ENCODE measurements at regions not wholly inside any gene's neighbourhood (a gene's known extent, or its start where the extent isn't known, plus 50 kb on each side); places are given as distances from the start of the nearest gene placed in this dataset.

DNA sequence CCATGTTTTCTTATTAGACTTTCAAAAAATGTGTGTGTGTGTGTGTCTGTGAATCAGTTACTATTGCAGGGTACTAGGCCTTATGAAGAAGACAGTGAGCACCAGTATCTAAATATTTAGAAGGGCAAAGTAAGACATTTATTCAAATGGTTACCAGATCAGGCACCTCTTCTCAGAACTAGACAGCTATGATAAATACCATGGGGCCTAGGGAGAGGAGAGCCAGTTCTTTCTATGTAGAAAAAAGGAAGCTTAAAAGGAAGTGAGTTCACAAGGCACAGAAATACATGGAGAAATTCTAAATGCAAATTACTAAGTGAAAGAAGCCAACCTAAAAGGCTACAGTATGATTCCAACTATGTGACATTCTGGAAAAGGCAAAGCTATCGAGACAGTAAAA lies 261.3 kb downstream of the SOX11 start:
- Histone ChIP-seq H3K9ac (ENCODE audit: extremely low read depth, insufficient read length, low read length) (no peak overlapping the region), H4K8ac (replicated peaks; ENCODE audit: insufficient read length, low read depth, low read length) (no peak overlapping the region), H2AFZ (ENCODE audit: low read length) (no peak overlapping the region), H3K4me2 (ENCODE audit: insufficient read depth, insufficient read length, low read length) (no peak overlapping the region), H2BK5ac (ENCODE audit: insufficient read length, low read length) (no peak overlapping the region), H3K18ac (ENCODE audit: insufficient read length, low read depth, low read length) (no peak overlapping the region), H3K27ac (ENCODE audit: insufficient read length, low read depth, low read length) (no peak overlapping the region), H3K14ac (ENCODE audit: insufficient read depth, low read length) (no peak overlapping the region), H3K27me3 (ENCODE audit: insufficient read depth, low read length) (no peaks in the 10 kb centered on the region), H2BK120ac (ENCODE audit: low read depth, low read length, poor library complexity, severe bottlenecking) (no peak overlapping the region), H4K5ac (ENCODE audit: insufficient read length, low read depth, low read length) (no peak overlapping the region), H2BK12ac (ENCODE audit: insufficient read length, low read depth, low read length) (no peak overlapping the region), H2BK15ac (ENCODE audit: low read depth, low read length) (no peak overlapping the region), H3K9me3 (ENCODE audit: control insufficient read depth, low read depth, low read length) (no peaks in the 10 kb centered on the region), H3K23me2 (ENCODE audit: insufficient read length, low read depth, low read length, poor library complexity, severe bottlenecking) (no peaks in the 10 kb centered on the region), H4K20me1 (ENCODE audit: control insufficient read depth, insufficient read depth, insufficient read length) (no peaks in the 10 kb centered on the region), H4K91ac (ENCODE audit: insufficient read length, low read depth, low read length) (no peak overlapping the region), H2AK5ac (ENCODE audit: insufficient read length, low read length) (no peak overlapping the region), H2BK20ac (ENCODE audit: low read depth, low read length, poor library complexity, severe bottlenecking) (no peak overlapping the region), H3K4ac (ENCODE audit: low read depth, low read length) (no peak overlapping the region), H3K79me2 (ENCODE audit: insufficient read depth, low read length) (no peaks in the 10 kb centered on the region), H3K56ac (ENCODE audit: insufficient read length, low read depth, low read length) (no peak overlapping the region), H3T11ph (ENCODE audit: low read length) (no peak overlapping the region), H3K4me1 (ENCODE audit: insufficient read depth, low read length) (no peaks in the 10 kb centered on the region), H3K23ac (ENCODE audit: insufficient read length, low read depth, low read length) (no peak overlapping the region), H3K79me1 (ENCODE audit: insufficient read depth, low read depth, low read length, poor library complexity, severe bottlenecking) (no peaks in the 10 kb centered on the region)
- Mint-ChIP-seq H3K27ac (no peak overlapping the region), H3K9me3 (peaks cover 0 to 2% of the 10 kb centered on the region in 2 experiments; a peak in 1 of 5 replicates), H3K4me1 (peaks cover 0 to 2% of the 10 kb centered on the region in 2 experiments; a peak in 2 of 4 replicates), H3K4me3 (no peak overlapping the region), H3K27me3 (ENCODE audit: low read depth) (no peaks in the 10 kb centered on the region), H3K36me3 (ENCODE audit: insufficient read depth in 1 of 3, low read depth in 3 of 3) (no peaks in the 10 kb centered on the region)
- DNase-seq: no peak
- TF ChIP-seq, protein P1, sequence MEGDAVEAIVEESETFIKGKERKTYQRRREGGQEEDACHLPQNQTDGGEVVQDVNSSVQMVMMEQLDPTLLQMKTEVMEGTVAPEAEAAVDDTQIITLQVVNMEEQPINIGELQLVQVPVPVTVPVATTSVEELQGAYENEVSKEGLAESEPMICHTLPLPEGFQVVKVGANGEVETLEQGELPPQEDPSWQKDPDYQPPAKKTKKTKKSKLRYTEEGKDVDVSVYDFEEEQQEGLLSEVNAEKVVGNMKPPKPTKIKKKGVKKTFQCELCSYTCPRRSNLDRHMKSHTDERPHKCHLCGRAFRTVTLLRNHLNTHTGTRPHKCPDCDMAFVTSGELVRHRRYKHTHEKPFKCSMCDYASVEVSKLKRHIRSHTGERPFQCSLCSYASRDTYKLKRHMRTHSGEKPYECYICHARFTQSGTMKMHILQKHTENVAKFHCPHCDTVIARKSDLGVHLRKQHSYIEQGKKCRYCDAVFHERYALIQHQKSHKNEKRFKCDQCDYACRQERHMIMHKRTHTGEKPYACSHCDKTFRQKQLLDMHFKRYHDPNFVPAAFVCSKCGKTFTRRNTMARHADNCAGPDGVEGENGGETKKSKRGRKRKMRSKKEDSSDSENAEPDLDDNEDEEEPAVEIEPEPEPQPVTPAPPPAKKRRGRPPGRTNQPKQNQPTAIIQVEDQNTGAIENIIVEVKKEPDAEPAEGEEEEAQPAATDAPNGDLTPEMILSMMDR (conservative IDR thresholded peaks at IDR 0.05): no peak
- WGBS (ENCODE audit: extremely low coverage, insufficient read length, low lambda C conversion rate): no CpG with 5 or more reads among the region's 1 CpG

Measured in H9 (cell line).